GM19023 (cell line): ENCODE measurements at regions not wholly inside any gene's neighbourhood (a gene's known extent, or its start where the extent isn't known, plus 50 kb on each side); places are given as distances from the start of the nearest gene placed in this dataset.

Experiments used
- ATAC-seq: cut with Tn5 transposase; IDR thresholded peaks from one replicate; pipeline ENCODE4 v1.9.1; 2021; ENCODE audit warnings: mild to moderate bottlenecking, moderate library complexity; ENCODE audit not compliant: unreplicated experiment

GRCh38 chr11:128048121-128048520 is 539.2 kb downstream of the ETS1 start:
- ATAC-seq = no peak

- ATAC-seq = no peak
Measured at GRCh38 chr11:128047026-128047425, 540.3 kb downstream of the ETS1 start.

DNA sequence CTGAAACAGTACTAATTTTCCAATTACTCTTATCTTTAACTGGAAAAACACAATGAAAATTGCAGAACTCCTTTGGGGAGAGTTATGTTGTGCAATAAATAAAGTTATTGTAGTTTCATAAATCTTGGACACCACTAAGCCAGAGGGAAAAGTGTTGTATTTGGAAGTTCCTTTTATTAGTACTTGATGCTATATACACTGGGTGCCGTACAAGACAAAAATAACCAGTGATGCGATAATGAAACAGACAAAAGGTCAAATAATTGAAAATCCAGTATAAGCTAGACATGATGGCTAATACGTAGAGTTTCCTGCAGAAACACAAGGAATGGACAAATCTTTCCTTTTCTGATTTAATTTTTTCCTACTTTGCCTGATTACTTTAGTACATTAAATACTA is 541.1 kb downstream of the ETS1 start:
- no peak for ATAC-seq

GRCh38 chr11:128045094-128045725 is 542.1 kb downstream of the ETS1 start:
- no peak for ATAC-seq

GRCh38 chr11:128042290-128042751 is 545.0 kb downstream of the ETS1 start:
- no peak for ATAC-seq

DNA sequence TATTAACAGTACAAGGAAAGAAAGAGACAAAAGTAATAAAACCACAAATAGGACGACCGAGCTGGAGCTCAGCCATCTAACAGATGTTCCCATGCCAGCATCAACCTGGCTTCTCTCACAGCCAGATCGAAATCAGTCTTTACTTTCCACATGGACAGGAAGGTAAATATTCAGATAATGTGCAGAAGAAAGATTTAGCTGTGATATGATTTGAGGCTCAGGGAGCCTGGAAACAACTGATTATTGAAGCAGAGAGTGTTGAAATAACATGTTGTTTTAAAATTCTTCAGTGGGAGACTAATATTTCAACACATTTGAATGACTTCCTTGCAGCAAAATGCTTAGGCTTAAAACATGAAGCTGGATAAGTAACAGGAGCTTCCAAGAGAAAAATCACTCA is 546.8 kb downstream of the ETS1 start:
- no peak for ATAC-seq

DNA sequence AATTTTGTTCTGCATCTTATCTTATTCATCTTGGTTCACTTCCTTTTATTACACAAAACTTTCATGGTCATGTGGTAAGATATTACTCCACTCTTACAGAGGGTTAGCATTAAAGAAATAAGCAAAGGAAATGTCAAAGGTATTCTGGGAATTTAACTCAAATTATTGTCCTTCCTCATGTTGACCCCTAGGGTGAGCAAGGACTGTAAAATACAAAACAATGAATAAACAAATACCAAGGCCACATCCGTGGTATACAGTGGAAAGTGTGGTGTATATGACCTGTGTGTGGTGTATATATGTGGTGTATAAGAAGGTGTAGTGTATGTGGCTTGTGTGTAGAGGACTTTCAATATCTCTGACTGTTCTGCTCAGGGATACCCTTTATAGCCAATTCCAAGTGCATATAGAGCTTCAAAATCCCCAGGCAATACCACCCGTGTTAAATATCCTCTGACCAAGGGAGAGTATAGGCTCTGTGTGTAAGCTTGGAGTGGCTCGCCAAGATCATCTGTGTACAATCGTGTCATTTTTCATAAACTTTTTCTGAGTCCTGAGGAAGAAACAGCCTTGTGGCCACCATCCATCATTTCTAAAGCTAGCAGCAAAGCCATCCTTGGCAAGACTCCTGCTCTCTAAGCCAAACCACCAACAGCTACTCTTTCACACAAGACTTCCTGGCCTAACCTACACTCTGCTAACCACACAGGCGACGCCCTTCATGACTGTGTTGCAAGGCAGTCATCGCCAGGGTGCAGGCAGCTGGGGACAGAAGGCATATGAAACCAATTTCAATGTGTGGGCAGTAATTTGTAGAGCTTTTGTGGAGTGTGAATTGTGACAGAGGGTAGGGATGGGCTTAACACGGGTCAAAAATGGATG is 548.0 kb downstream of the ETS1 start:
- peak; percentile 86 for ATAC-seq

GRCh38 chr11:128036556-128037093 is 550.7 kb downstream of the ETS1 start:
- ATAC-seq = no peak

- no peak for ATAC-seq
Measured at GRCh38 chr11:128036006-128036405, 551.4 kb downstream of the ETS1 start.

GRCh38 chr11:128031538-128032134 is 555.7 kb downstream of the ETS1 start:
- peak; percentile 80 for ATAC-seq

GRCh38 chr11:128029219-128029722 is 558.1 kb downstream of the ETS1 start:
- no peak for ATAC-seq

DNA sequence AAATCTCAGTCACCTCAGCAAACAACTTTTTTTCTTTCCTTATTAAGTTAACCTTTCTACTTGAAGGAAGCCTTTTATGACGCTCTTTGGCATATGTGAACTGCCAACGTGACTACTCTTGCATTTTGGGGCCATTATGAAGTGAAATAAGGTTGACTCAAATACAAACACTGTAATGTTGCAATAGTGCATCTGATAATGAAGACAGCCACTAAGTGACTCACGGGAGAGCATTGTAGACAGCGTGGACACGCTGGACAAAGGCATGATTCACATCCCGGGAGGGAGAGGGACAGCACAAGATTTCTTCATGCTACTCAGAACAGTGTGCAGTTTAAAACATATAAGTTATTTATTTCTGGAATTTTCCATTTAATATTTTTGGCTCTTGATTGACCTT is 560.8 kb downstream of the ETS1 start:
- no peak for ATAC-seq

- no peak for ATAC-seq
Measured at GRCh38 chr11:128022761-128023160, 564.6 kb downstream of the ETS1 start.

DNA sequence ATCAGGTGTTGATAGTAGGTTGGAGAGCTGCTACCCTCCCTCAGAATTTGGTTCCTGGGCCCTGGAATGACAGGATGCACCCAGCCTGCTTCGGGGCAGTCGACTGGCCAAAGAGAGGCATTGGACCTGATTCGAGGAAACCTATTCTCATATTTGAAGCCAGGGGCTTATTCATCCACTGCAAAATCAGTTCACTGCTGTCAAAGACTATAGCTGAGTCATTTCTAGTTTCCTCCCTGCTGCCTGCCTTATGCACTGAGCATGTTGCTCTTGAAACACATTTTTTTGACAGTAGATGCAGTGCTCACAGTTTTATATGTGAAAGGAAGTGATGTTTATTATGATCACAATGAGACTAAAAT is 565.4 kb downstream of the ETS1 start:
- ATAC-seq = no peak

DNA sequence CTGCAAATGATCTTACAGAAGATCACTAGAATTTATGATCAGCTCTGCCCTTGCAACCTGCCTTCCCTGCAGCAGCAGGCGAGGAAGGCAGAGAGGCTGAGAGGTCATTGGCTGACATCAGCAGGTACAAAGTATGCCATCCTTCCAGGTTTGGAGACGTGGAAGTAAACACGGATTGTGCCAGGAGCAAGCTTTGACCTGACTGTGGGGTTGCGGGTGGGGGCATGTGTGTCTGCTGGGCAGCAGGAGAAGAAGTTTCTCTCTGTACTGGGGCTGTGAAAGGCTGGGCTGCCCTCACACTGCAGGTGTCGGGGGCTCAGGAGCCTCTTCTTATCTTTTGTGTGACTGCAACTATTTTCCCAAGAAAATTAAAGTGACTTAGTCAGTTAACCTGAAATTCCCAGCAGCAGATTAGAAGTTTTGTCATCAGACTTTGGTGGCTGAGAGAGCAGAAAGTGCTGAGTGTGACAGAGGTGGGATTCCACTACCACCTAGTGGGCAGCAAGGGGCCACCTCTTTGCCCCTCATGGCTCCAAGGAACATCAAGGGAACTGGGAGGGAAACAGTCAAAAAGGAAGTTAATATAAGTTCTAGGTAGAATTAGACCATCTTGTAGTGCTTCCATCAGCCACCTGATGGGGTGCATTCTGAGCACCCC is 565.9 kb downstream of the ETS1 start:
- ATAC-seq = no peak

GRCh38 chr11:128018692-128019091 is 568.7 kb downstream of the ETS1 start:
- ATAC-seq = no peak

GRCh38 chr11:128005562-128005961 is 581.8 kb downstream of the ETS1 start:
- ATAC-seq = no peak

GRCh38 chr11:127998421-127998820 is 588.9 kb downstream of the ETS1 start:
- no peak for ATAC-seq

- no peak for ATAC-seq
Measured at GRCh38 chr11:127997594-127997993, 589.8 kb downstream of the ETS1 start.

DNA sequence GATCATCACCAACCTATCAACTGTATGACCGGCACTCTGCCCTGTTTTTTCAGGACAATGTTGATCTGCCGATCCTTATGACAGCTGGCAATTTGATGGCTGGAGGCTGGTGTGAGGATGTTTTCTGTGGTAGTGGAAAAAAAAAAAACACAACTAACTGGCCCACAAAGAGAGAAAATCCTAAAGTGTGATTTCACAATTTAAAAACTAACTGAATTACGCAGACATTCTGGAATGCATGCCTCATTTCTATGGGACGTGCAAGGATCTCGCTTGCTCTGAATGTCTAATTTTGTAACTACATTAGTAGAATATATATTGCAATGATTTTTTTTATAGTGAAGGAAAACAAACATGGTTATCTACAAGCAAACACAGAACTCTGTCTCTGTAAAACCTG is 590.5 kb downstream of the ETS1 start:
- ATAC-seq = no peak

DNA sequence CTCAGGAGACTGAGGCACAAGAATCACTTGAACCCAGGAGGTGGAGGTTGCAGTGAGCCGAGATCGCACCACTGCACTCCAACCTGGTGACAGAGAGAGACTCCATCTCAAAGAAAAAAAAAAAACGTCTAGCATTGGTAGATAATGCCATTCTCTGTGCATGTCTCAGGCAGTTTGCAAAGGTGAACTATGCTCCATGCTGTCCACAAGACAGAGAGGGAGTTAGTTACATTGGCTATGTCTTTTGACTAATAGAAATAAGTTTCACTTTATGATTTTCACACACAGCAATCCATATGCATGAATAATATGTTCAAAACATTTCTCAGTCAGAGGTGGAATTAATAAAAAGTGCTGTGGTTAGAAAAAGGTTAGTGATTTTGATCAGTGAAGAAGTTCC is 591.4 kb downstream of the ETS1 start:
- no peak for ATAC-seq
